Mucosa of rectum (tissue), 2 donors: ENCODE measurements at regions not wholly inside any gene's neighbourhood (a gene's known extent, or its start where the extent isn't known, plus 50 kb on each side); places are given as distances from the start of the nearest gene placed in this dataset.

Source experiments
- H3K27ac ChIP-seq, 2 donors: one replicate each; pipeline ENCODE4 v1.7.0; 2013; ENCODE audit warnings: inconsistent platforms in 2 of 2, low read depth in 2 of 2, low read length in 2 of 2
- H3K27me3 ChIP-seq, 2 donors: one replicate each; pipeline ENCODE4 v1.7.0; 2013; ENCODE audit warnings: low read length in 2 of 2; ENCODE audit not compliant: control insufficient read depth in 2 of 2, insufficient read depth in 2 of 2
- H3K36me3 ChIP-seq, 2 donors: one replicate each; pipeline ENCODE4 v1.7.0; 2013; ENCODE audit warnings: low read length in 2 of 2; ENCODE audit not compliant: control insufficient read depth in 2 of 2, insufficient read depth in 2 of 2
- H3K4me1 ChIP-seq, 2 donors: one replicate each; pipeline ENCODE4 v1.7.0; 2013; ENCODE audit warnings: low read length in 2 of 2, mild to moderate bottlenecking in 1 of 2; ENCODE audit not compliant: control insufficient read depth in 2 of 2, insufficient read depth in 2 of 2
- H3K4me3 ChIP-seq, 2 donors: one replicate each; pipeline ENCODE4 v1.7.0; 2013; ENCODE audit warnings: low read length in 2 of 2
- H3K9ac ChIP-seq, 2 donors: one replicate each; pipeline ENCODE4 v1.7.0; 2013; ENCODE audit warnings: low read length in 2 of 2, low read depth in 1 of 2, mild to moderate bottlenecking in 1 of 2
- H3K9me3 ChIP-seq, 2 donors: one replicate each; pipeline ENCODE4 v1.7.0; 2013; ENCODE audit warnings: low read length in 2 of 2; ENCODE audit not compliant: control insufficient read depth in 2 of 2
- donor health status: healthy.
- donor health status: Normal muscosa, but diverticular disease.

- Histone ChIP-seq H3K36me3 (no peaks in the 10 kb centered on the region), H3K27ac (no peak overlapping the region), H3K9me3 (no peaks in the 10 kb centered on the region), H3K4me3 (no peak overlapping the region), H3K4me1 (no peaks in the 10 kb centered on the region), H3K27me3 (no peaks in the 10 kb centered on the region), H3K9ac (no peak overlapping the region)
Measured at GRCh38 chrX:4186331-4186730, 472.9 kb upstream of the PRKX start.

- H3K4me1 ChIP-seq, result no peaks in the 10 kb centered on the region
- H3K9ac ChIP-seq, result no peak overlapping the region
- no peak overlapping the region for H3K4me3 ChIP-seq
- no peak overlapping the region for H3K27ac ChIP-seq
- H3K36me3 ChIP-seq, result no peaks in the 10 kb centered on the region
- H3K27me3 ChIP-seq, result no peaks in the 10 kb centered on the region
- no peaks in the 10 kb centered on the region for H3K9me3 ChIP-seq
Measured at GRCh38 chrX:4185086-4185485, 471.6 kb upstream of the PRKX start.

- H3K4me1 ChIP-seq, result no peaks in the 10 kb centered on the region
- H3K27me3 ChIP-seq, result no peaks in the 10 kb centered on the region
- no peaks in the 10 kb centered on the region for H3K36me3 ChIP-seq
- no peaks in the 10 kb centered on the region for H3K9me3 ChIP-seq
- no peak overlapping the region for H3K9ac ChIP-seq
- no peak overlapping the region for H3K27ac ChIP-seq
- no peak overlapping the region for H3K4me3 ChIP-seq
Measured at GRCh38 chrX:4182408-4182806, 469.0 kb upstream of the PRKX start.

- Histone ChIP-seq H3K36me3 (no peaks in the 10 kb centered on the region), H3K9me3 (no peaks in the 10 kb centered on the region), H3K4me3 (no peak overlapping the region), H3K27me3 (no peaks in the 10 kb centered on the region), H3K27ac (no peak overlapping the region), H3K4me1 (no peaks in the 10 kb centered on the region), H3K9ac (no peak overlapping the region)
Measured at GRCh38 chrX:4181782-4182407, 468.4 kb upstream of the PRKX start.

GRCh38 chrX:4179031-4179430 lies 465.6 kb upstream of the PRKX start:
- Histone ChIP-seq H3K27ac (no peak overlapping the region), H3K36me3 (no peaks in the 10 kb centered on the region), H3K27me3 (no peaks in the 10 kb centered on the region), H3K4me3 (no peak overlapping the region), H3K9ac (no peak overlapping the region), H3K4me1 (no peaks in the 10 kb centered on the region), H3K9me3 (no peaks in the 10 kb centered on the region)

- Histone ChIP-seq H3K27ac (no peak overlapping the region), H3K4me1 (no peaks in the 10 kb centered on the region), H3K27me3 (no peaks in the 10 kb centered on the region), H3K9ac (no peak overlapping the region), H3K4me3 (no peak overlapping the region), H3K9me3 (peaks cover 0 to 3% of the 10 kb centered on the region in 2 donors), H3K36me3 (no peaks in the 10 kb centered on the region)
Measured at GRCh38 chrX:4175221-4175620, 461.8 kb upstream of the PRKX start.

- Histone ChIP-seq H3K36me3 (no peaks in the 10 kb centered on the region), H3K4me3 (no peak overlapping the region), H3K9me3 (peaks cover 0 to 3% of the 10 kb centered on the region in 2 donors), H3K4me1 (no peaks in the 10 kb centered on the region), H3K9ac (no peak overlapping the region), H3K27me3 (no peaks in the 10 kb centered on the region), H3K27ac (no peak overlapping the region)
Measured at GRCh38 chrX:4173743-4174142, 460.3 kb upstream of the PRKX start.

GRCh38 chrX:4151798-4152197 lies 438.3 kb upstream of the PRKX start:
- Histone ChIP-seq H3K4me1 (no peaks in the 10 kb centered on the region), H3K36me3 (no peaks in the 10 kb centered on the region), H3K9me3 (no peaks in the 10 kb centered on the region), H3K27me3 (no peaks in the 10 kb centered on the region), H3K9ac (no peak overlapping the region), H3K4me3 (no peak overlapping the region), H3K27ac (no peak overlapping the region)

GRCh38 chrX:4150259-4150658 lies 436.8 kb upstream of the PRKX start:
- no peak overlapping the region for H3K27ac ChIP-seq
- H3K9ac ChIP-seq, result no peak overlapping the region
- H3K36me3 ChIP-seq, result no peaks in the 10 kb centered on the region
- H3K27me3 ChIP-seq, result no peaks in the 10 kb centered on the region
- H3K9me3 ChIP-seq, result no peaks in the 10 kb centered on the region
- H3K4me3 ChIP-seq, result no peak overlapping the region
- H3K4me1 ChIP-seq, result no peaks in the 10 kb centered on the region

GRCh38 chrX:4129626-4130025 lies 416.2 kb upstream of the PRKX start:
- Histone ChIP-seq H3K27ac (no peak overlapping the region), H3K4me3 (no peak overlapping the region), H3K27me3 (no peaks in the 10 kb centered on the region), H3K9me3 (no peaks in the 10 kb centered on the region), H3K4me1 (no peaks in the 10 kb centered on the region), H3K9ac (no peak overlapping the region), H3K36me3 (no peaks in the 10 kb centered on the region)
